ENCODE measurements at regions not wholly inside any gene's neighbourhood (a gene's known extent, or its start where the extent isn't known, plus 50 kb on each side); places are given as distances from the start of the nearest gene placed in this dataset.

- TF ChIP-seq EZH2 (IDR thresholded peaks at IDR 0.05): no peak
- TF ChIP-seq POLR2AphosphoS5 (IDR thresholded peaks at IDR 0.05; ENCODE audit: borderline replicate concordance, low read depth, low read length): no peak
Measured at GRCh38 chr10:62482581-62482980, 108.4 kb downstream of the ZNF365 start.
